GM18505 (cell line): ENCODE measurements at regions not wholly inside any gene's neighbourhood (a gene's known extent, or its start where the extent isn't known, plus 50 kb on each side); places are given as distances from the start of the nearest gene placed in this dataset.

Source experiments
- ATAC-seq: cut with Tn5 transposase; IDR thresholded peaks from one replicate; pipeline ENCODE4 v1.9.1; 2021; ENCODE audit not compliant: unreplicated experiment
- POLR2A ChIP-seq: IDR thresholded peaks from 4 replicates; pipeline ENCODE4 v1.6.1; 2011; ENCODE audit warnings: borderline replicate concordance; ENCODE audit not compliant: insufficient read depth, insufficient read length; ENCODE audit errors: extremely low read depth

GRCh38 chr9:82555431-82556051 lies 507.4 kb downstream of the RASEF start:
- ATAC-seq: no peak
- TF ChIP-seq POLR2A: no peak

DNA sequence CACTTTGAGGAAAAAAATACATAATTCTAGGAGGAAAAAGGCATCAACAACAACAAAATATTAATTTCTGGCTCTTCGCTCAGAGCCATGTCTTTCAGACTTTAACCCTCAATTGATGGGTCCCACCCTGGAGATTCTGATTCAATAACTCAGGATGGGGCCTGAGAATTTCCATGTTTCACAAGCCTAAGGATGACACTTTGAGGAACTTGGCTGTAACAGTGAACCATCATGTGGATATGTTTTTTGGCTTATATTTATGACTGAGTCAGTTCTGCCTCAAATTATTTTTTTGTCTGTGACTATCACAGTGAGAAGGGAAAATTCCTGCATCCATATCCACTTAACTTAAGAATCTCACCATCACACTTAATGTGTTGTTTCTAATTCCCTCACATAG lies 504.6 kb downstream of the RASEF start:
- no peak for ATAC-seq
- no peak for TF ChIP-seq POLR2A

GRCh38 chr9:82558855-82559630 lies 503.9 kb downstream of the RASEF start:
- TF ChIP-seq POLR2A: no peak
- ATAC-seq: no peak

GRCh38 chr9:82560036-82560435 lies 502.9 kb downstream of the RASEF start:
- no peak for ATAC-seq
- TF ChIP-seq POLR2A: no peak

GRCh38 chr9:82560457-82560904 lies 502.5 kb downstream of the RASEF start:
- ATAC-seq: no peak
- TF ChIP-seq POLR2A: no peak

DNA sequence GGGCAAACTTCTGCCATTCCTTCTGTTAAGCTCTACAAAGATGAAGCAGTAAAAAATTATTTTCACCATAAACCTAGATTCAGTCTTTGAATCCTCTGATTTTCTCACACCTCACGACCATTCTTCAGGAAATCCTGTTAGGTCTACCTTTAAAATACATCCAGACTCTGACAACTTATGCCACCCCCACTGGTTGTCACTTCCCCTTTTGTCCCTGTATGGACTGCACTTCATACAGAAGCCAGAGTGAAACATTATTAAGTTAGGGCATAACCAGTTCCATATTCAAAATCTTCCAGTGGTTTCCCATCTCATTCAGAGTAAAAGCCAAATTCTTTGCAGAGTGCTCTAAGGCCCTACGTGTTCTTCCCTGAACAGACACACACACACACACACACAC lies 499.8 kb downstream of the RASEF start:
- TF ChIP-seq POLR2A: no peak
- no peak for ATAC-seq

- TF ChIP-seq POLR2A: no peak
- no peak for ATAC-seq
Observed at GRCh38 chr9:82563841-82564240, 499.1 kb downstream of the RASEF start.

GRCh38 chr9:82565188-82565969 lies 497.6 kb downstream of the RASEF start:
- TF ChIP-seq POLR2A: no peak
- ATAC-seq: no peak

GRCh38 chr9:82567953-82568352 lies 495.0 kb downstream of the RASEF start:
- no peak for TF ChIP-seq POLR2A
- ATAC-seq: no peak

DNA sequence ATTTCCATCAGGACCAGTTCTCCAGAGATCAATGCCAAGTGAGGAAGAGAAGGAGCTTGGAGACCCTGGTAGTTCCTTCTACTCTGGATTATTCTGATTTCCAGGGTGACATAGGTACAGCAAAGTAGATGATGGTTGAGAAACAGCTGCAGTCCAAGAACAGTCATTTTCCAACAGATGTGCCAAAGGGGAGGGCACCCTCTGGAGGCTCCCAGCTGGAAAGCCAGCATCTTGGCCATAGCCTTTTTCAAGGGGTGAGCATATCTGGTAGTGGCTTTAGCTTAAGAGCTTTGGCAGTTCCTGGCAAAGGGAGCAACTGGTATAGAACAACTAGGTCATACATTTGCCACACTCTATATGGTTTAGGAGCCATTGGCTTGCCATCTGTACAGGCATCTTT lies 492.7 kb downstream of the RASEF start:
- no peak for ATAC-seq
- no peak for TF ChIP-seq POLR2A

DNA sequence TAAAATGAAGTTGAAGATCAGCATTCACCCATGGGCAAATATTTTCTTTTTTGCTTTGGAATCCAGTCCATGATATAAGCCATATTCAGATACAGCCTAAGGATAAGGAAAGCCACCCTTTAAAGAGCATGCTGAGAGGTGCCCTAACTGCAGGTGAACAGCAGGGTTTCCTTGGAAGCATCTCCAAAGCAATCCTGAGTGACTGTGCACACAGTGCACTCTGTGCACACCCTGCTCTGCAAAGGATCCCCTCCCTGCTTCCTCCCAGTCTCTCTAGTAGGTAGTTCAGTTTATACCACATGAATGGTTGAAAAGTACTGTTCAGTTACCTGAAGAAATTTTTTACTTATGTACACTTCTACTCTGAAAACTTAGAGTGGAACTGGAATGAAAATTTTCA lies 491.4 kb downstream of the RASEF start:
- TF ChIP-seq POLR2A: no peak
- no peak for ATAC-seq

DNA sequence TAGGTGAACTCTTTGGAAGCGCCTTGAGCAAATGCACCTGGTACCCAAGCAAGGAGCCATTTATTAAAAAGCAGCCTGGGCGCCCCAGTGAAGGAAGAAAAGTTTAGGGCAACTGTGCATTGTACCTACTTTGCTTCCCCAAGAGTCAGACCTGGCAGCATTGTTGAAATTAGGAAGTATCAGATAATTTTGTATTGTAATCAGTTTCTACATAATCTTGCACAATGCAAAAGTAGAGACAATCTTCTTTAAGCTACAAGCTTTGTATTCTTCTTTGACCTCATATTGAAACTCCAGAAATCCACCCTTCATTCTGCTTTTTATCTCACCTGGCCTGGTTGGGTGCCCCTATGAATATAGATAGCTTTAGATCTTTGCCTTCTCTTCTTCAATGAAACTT lies 490.8 kb downstream of the RASEF start:
- no peak for TF ChIP-seq POLR2A
- ATAC-seq: no peak

DNA sequence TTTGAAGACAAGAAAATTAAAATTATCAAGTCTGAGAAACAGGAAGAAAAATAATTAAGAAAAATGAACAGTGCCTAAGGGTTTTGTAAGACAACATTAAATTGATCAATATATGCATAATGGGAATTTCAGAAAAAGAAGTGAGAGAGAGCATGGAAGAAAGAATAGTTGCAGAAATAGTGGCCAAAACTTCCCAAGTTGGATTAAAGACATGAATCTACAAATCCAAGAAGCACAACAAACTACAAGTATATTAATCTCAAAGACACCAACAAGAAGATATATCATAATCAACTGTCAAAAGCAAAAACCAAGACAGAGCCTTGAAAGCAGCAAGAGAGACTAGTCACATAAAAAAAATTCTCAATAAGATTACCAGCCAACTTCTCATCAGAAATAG lies 488.0 kb downstream of the RASEF start:
- TF ChIP-seq POLR2A: no peak

DNA sequence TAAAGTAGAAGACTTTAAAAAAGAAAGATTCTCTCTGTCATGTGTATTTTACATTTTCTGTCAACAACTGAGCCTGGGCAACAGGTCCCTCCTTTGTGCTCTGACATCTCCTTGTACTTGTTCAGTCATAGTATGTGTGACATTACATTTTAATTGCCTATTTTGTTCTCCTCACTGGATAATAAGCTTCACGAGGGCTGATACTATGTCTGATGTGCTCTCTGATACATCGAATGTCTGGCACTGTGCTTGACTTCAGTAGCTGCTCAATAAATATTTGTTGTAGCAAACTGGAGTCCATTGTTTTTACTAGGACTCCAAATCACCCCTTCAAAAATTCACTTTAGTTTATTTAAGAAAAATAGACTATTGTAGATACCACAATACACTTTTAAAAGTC lies 482.0 kb downstream of the RASEF start:
- ATAC-seq: no peak
- TF ChIP-seq POLR2A: no peak

More for the DNA sequence above, 488.0 kb downstream of the RASEF start:
- ATAC-seq: no peak

GRCh38 chr9:82581516-82581915 lies 481.4 kb downstream of the RASEF start:
- ATAC-seq: no peak
- TF ChIP-seq POLR2A: no peak

- ATAC-seq: no peak
Observed at GRCh38 chr9:82581935-82582334, 481.0 kb downstream of the RASEF start.

More at GRCh38 chr9:82581935-82582334, 481.0 kb downstream of the RASEF start:
- no peak for TF ChIP-seq POLR2A
